HG03378 (cell line): ENCODE measurements at regions not wholly inside any gene's neighbourhood (a gene's known extent, or its start where the extent isn't known, plus 50 kb on each side); places are given as distances from the start of the nearest gene placed in this dataset.

Experiments used
- ATAC-seq: cut with Tn5 transposase; IDR thresholded peaks from one replicate; pipeline ENCODE4 v1.9.1; 2021; ENCODE audit warnings: mild to moderate bottlenecking, moderate library complexity; ENCODE audit not compliant: unreplicated experiment

- ATAC-seq, result no peak
Measured at GRCh38 chr3:80247766-80248165, 480.0 kb upstream of the ROBO1 start.

GRCh38 chr3:80244390-80244789, 476.6 kb upstream of the ROBO1 start:
- no peak for ATAC-seq

- ATAC-seq, result no peak
Measured at GRCh38 chr3:80241791-80242190, 474.0 kb upstream of the ROBO1 start.

GRCh38 chr3:80239301-80239700, 471.5 kb upstream of the ROBO1 start:
- no peak for ATAC-seq

- no peak for ATAC-seq
Measured at GRCh38 chr3:80238606-80239005, 470.8 kb upstream of the ROBO1 start.

GRCh38 chr3:80238152-80238551, 470.4 kb upstream of the ROBO1 start:
- no peak for ATAC-seq

GRCh38 chr3:80234706-80235105, 466.9 kb upstream of the ROBO1 start:
- no peak for ATAC-seq

- no peak for ATAC-seq
Measured at GRCh38 chr3:80233576-80233975, 465.8 kb upstream of the ROBO1 start.

- ATAC-seq, result no peak
Measured at GRCh38 chr3:80232760-80233159, 465.0 kb upstream of the ROBO1 start.

GRCh38 chr3:80230962-80231361, 463.2 kb upstream of the ROBO1 start:
- no peak for ATAC-seq

GRCh38 chr3:80227216-80227615, 459.4 kb upstream of the ROBO1 start:
- no peak for ATAC-seq

GRCh38 chr3:80215191-80215590, 447.4 kb upstream of the ROBO1 start:
- no peak for ATAC-seq

GRCh38 chr3:80213086-80213485, 445.3 kb upstream of the ROBO1 start:
- no peak for ATAC-seq

GRCh38 chr3:80192936-80193335, 425.1 kb upstream of the ROBO1 start:
- no peak for ATAC-seq

- no peak for ATAC-seq
Measured at GRCh38 chr3:80190051-80190450, 422.3 kb upstream of the ROBO1 start.

GRCh38 chr3:80187981-80188380, 420.2 kb upstream of the ROBO1 start:
- no peak for ATAC-seq

GRCh38 chr3:80159990-80160506, 392.2 kb upstream of the ROBO1 start:
- ATAC-seq, result no peak

GRCh38 chr3:80158332-80158731, 390.5 kb upstream of the ROBO1 start:
- no peak for ATAC-seq

- no peak for ATAC-seq
Measured at GRCh38 chr3:80157546-80157945, 389.7 kb upstream of the ROBO1 start.

- no peak for ATAC-seq
Measured at GRCh38 chr3:80152692-80153091, 384.9 kb upstream of the ROBO1 start.

GRCh38 chr3:80142714-80143113, 374.9 kb upstream of the ROBO1 start:
- ATAC-seq, result no peak

GRCh38 chr3:80141557-80141956, 373.8 kb upstream of the ROBO1 start:
- ATAC-seq, result no peak

- no peak for ATAC-seq
Measured at GRCh38 chr3:80116281-80116680, 348.5 kb upstream of the ROBO1 start.

- ATAC-seq, result no peak
Measured at GRCh38 chr3:80114694-80115093, 346.9 kb upstream of the ROBO1 start.
